Astrocyte (in vitro differentiated cells and primary cell): ENCODE measurements at regions not wholly inside any gene's neighbourhood (a gene's known extent, or its start where the extent isn't known, plus 50 kb on each side); places are given as distances from the start of the nearest gene placed in this dataset.

Experiments
- DNase-seq: peaks from one replicate; pipeline ENCODE4 v3.0.0-alpha.2; 2010; ENCODE audit warnings: low read depth
- FAIRE-seq: peaks from 2 replicates; lab custom pipeline; 2011; peaks lifted over from hg19 to GRCh38; lab: Jason Lieb, UNC
- H2AFZ ChIP-seq: 2 replicates; pipeline ENCODE4 v1.6.0; 2012; ENCODE audit warnings: low read depth, low read length, inconsistent platforms
- H3K27ac ChIP-seq: 2 replicates; pipeline ENCODE4 v1.5.1; 2011; ENCODE audit warnings: low read depth, low read length, inconsistent platforms
- H3K27me3 ChIP-seq: 2 replicates; pipeline ENCODE4 v1.6.0; 2011; ENCODE audit warnings: low read length, inconsistent platforms; ENCODE audit not compliant: insufficient read depth
- H3K36me3 ChIP-seq: 2 replicates; pipeline ENCODE4 v1.5.1; 2011; ENCODE audit warnings: low read length, inconsistent platforms; ENCODE audit not compliant: insufficient read depth
- H3K4me1 ChIP-seq: 2 replicates; pipeline ENCODE4 v1.5.1; 2011; ENCODE audit warnings: low read length, inconsistent platforms; ENCODE audit not compliant: insufficient read depth
- H3K4me2 ChIP-seq: 2 replicates; pipeline ENCODE4 v1.6.0; 2012; ENCODE audit warnings: low read length, inconsistent platforms
- H3K4me3 ChIP-seq: 2 replicates; pipeline ENCODE4 v1.5.1; 2011; ENCODE audit warnings: low read depth, mild to moderate bottlenecking, low read length, inconsistent platforms; ENCODE audit not compliant: insufficient read depth
- H3K79me2 ChIP-seq: 2 replicates; pipeline ENCODE4 v1.6.0; 2012; ENCODE audit warnings: mild to moderate bottlenecking, low read length, inconsistent platforms; ENCODE audit not compliant: insufficient read depth
- H3K9ac ChIP-seq: 2 replicates; pipeline ENCODE4 v1.6.0; 2012; ENCODE audit warnings: mild to moderate bottlenecking, low read length, inconsistent platforms
- H3K9me3 ChIP-seq: 2 replicates; pipeline ENCODE4 v1.5.1; 2012; ENCODE audit warnings: low read depth, mild to moderate bottlenecking, low read length, inconsistent platforms; ENCODE audit not compliant: insufficient read depth
- H4K20me1 ChIP-seq: 2 replicates; pipeline ENCODE4 v1.6.0; 2012; ENCODE audit warnings: low read length, inconsistent platforms; ENCODE audit not compliant: insufficient read depth
- H3K27ac Mint-ChIP-seq: one replicate; pipeline ENCODE4 v1.8.0; 2021; ENCODE audit warnings: mild to moderate bottlenecking, mixed read lengths; ENCODE audit not compliant: unreplicated experiment
- H3K27me3 Mint-ChIP-seq: one replicate; pipeline ENCODE4 v1.8.0; 2021; ENCODE audit warnings: low read depth, mixed read lengths; ENCODE audit not compliant: unreplicated experiment
- H3K36me3 Mint-ChIP-seq: one replicate; pipeline ENCODE4 v1.8.0; 2021; ENCODE audit warnings: low read depth, mixed read lengths; ENCODE audit not compliant: unreplicated experiment
- H3K4me1 Mint-ChIP-seq: one replicate; pipeline ENCODE4 v1.8.0; 2021; ENCODE audit warnings: low read depth, mixed read lengths; ENCODE audit not compliant: unreplicated experiment
- H3K4me3 Mint-ChIP-seq: one replicate; pipeline ENCODE4 v1.8.0; 2021; ENCODE audit warnings: mild to moderate bottlenecking, moderate library complexity, mixed read lengths; ENCODE audit not compliant: unreplicated experiment
- H3K9me3 Mint-ChIP-seq: one replicate; pipeline ENCODE4 v1.8.0; 2021; ENCODE audit warnings: mild to moderate bottlenecking, mixed read lengths; ENCODE audit not compliant: unreplicated experiment
- CTCF ChIP-seq: IDR thresholded peaks from 2 replicates; pipeline ENCODE4 v1.5.1; 2011; ENCODE audit warnings: low read depth, mild to moderate bottlenecking, inconsistent platforms, low read length, moderate library complexity; ENCODE audit not compliant: insufficient read depth
- EZH2 ChIP-seq: IDR thresholded peaks from 2 replicates; pipeline ENCODE4 v1.6.1; 2012; ENCODE audit warnings: mild to moderate bottlenecking, low read length, inconsistent platforms; ENCODE audit not compliant: insufficient read depth

- Mint-ChIP-seq H3K4me1 (no peaks in the 10 kb centered on the region), H3K36me3 (no peaks in the 10 kb centered on the region), H3K4me3 (no peak overlapping the region), H3K27ac (no peak overlapping the region), H3K27me3 (no peaks in the 10 kb centered on the region), H3K9me3 (no peaks in the 10 kb centered on the region)
- Histone ChIP-seq H3K4me1 (no peaks in the 10 kb centered on the region), H3K9ac (no peak overlapping the region), H3K4me2 (no peak overlapping the region), H3K9me3 (no peaks in the 10 kb centered on the region), H3K27ac (no peak overlapping the region), H3K79me2 (no peaks in the 10 kb centered on the region), H3K27me3 (no peaks in the 10 kb centered on the region), H4K20me1 (no peaks in the 10 kb centered on the region), H3K4me3 (no peak overlapping the region), H2AFZ (no peak overlapping the region), H3K36me3 (no peaks in the 10 kb centered on the region)
- DNase-seq (no peak), FAIRE-seq (no peak)
- TF ChIP-seq EZH2 = no peak
- TF ChIP-seq CTCF = no peak
Measured at GRCh38 chr5:18067615-18068014, 433.4 kb downstream of the TAF11L14 start.

- no peaks in the 10 kb centered on the region for H3K4me1 ChIP-seq
- H3K9ac ChIP-seq = no peak overlapping the region
- H3K27me3 ChIP-seq = no peaks in the 10 kb centered on the region
- Mint-ChIP-seq H3K27ac (no peak overlapping the region), H3K9me3 (no peaks in the 10 kb centered on the region), H3K36me3 (no peaks in the 10 kb centered on the region), H3K4me3 (no peak overlapping the region), H3K4me1 (no peaks in the 10 kb centered on the region), H3K27me3 (no peaks in the 10 kb centered on the region)
- no peak overlapping the region for H3K4me3 ChIP-seq
- H2AFZ ChIP-seq = no peak overlapping the region
- H3K79me2 ChIP-seq = no peaks in the 10 kb centered on the region
- H4K20me1 ChIP-seq = no peaks in the 10 kb centered on the region
- no peak overlapping the region for H3K27ac ChIP-seq
- TF ChIP-seq CTCF (no peak), EZH2 (no peak)
- DNase-seq (no peak), FAIRE-seq (no peak)
- no peaks in the 10 kb centered on the region for H3K9me3 ChIP-seq
- H3K36me3 ChIP-seq = no peaks in the 10 kb centered on the region
- no peak overlapping the region for H3K4me2 ChIP-seq
Measured at GRCh38 chr5:18068826-18069225, 434.6 kb downstream of the TAF11L14 start.

GRCh38 chr5:18069790-18070189, 435.5 kb downstream of the TAF11L14 start:
- Histone ChIP-seq H3K27me3 (no peaks in the 10 kb centered on the region), H3K9me3 (no peaks in the 10 kb centered on the region), H3K4me2 (no peak overlapping the region), H3K4me1 (no peaks in the 10 kb centered on the region), H3K9ac (no peak overlapping the region), H3K79me2 (no peaks in the 10 kb centered on the region), H3K27ac (no peak overlapping the region), H4K20me1 (no peaks in the 10 kb centered on the region), H3K4me3 (no peak overlapping the region), H3K36me3 (no peaks in the 10 kb centered on the region), H2AFZ (no peak overlapping the region)
- Mint-ChIP-seq H3K27me3 (no peaks in the 10 kb centered on the region), H3K4me3 (no peak overlapping the region), H3K36me3 (no peaks in the 10 kb centered on the region), H3K4me1 (no peaks in the 10 kb centered on the region), H3K27ac (no peak overlapping the region), H3K9me3 (no peaks in the 10 kb centered on the region)
- no peak for TF ChIP-seq CTCF
- no peak for TF ChIP-seq EZH2
- FAIRE-seq (no peak), DNase-seq (no peak)
